ENCODE measurements at regions not wholly inside any gene's neighbourhood (a gene's known extent, or its start where the extent isn't known, plus 50 kb on each side); places are given as distances from the start of the nearest gene placed in this dataset.
"Not testable (repeated sequence)": the region's sequence is repeated elsewhere in the genome, so short reads cannot be mapped to it uniquely, and the experiment has no call there.

GRCh38 chr6:167405778-167406532, 81.1 kb downstream of the TTLL2 start:
- no peaks in the 10 kb centered on the region for H3K9me3 ChIP-seq
- no peak for TF ChIP-seq CTCF (IDR thresholded peaks at IDR 0.05)
- DNase-seq = no peak
- H3K4me3 ChIP-seq = no peak overlapping the region
- intact Hi-C loops (cut with DNase I; ENCODE audit: low total_unique reads) = no loop called here
- H3K4me1 ChIP-seq = no peaks in the 10 kb centered on the region
- H3K27me3 ChIP-seq = peaks cover 0 to 33% of the 10 kb centered on the region in 2 donors
- H3K36me3 ChIP-seq = no peaks in the 10 kb centered on the region
- H3K27ac ChIP-seq = no peak overlapping the region

- H3K9me3 ChIP-seq; H3K36me3 ChIP-seq; H3K4me3 ChIP-seq; H3K27ac ChIP-seq; H3K4me1 ChIP-seq; intact Hi-C loops (cut with DNase I; ENCODE audit: low total_unique reads); DNase-seq: not testable (repeated sequence)
- peaks cover 0 to 31% of the 10 kb centered on the region in 2 donors for H3K27me3 ChIP-seq
Measured at GRCh38 chr6:167406533-167407238, 81.8 kb downstream of the TTLL2 start.

GRCh38 chr6:167407239-167408064, 82.6 kb downstream of the TTLL2 start:
- Histone ChIP-seq H3K9me3 (no peaks in the 10 kb centered on the region), H3K27me3 (peaks cover 0 to 26% of the 10 kb centered on the region in 2 donors), H3K27ac (no peak overlapping the region), H3K4me1 (no peaks in the 10 kb centered on the region), H3K4me3 (no peak overlapping the region), H3K36me3 (no peaks in the 10 kb centered on the region)
- intact Hi-C loops (cut with DNase I; ENCODE audit: low total_unique reads) = no loop called here
- no peak for DNase-seq
- no peak for TF ChIP-seq CTCF (IDR thresholded peaks at IDR 0.05)

GRCh38 chr6:167408235-167408869, 83.5 kb downstream of the TTLL2 start:
- Histone ChIP-seq H3K27me3 (peaks cover 0 to 26% of the 10 kb centered on the region in 2 donors), H3K9me3 (no peaks in the 10 kb centered on the region), H3K4me1 (no peaks in the 10 kb centered on the region), H3K36me3 (no peaks in the 10 kb centered on the region), H3K4me3 (no peak overlapping the region), H3K27ac (no peak overlapping the region)
- no peak for TF ChIP-seq CTCF (IDR thresholded peaks at IDR 0.05)
- DNase-seq = no peak
- intact Hi-C loops (cut with DNase I; ENCODE audit: low total_unique reads) = no loop called here

GRCh38 chr6:167409079-167409478, 84.2 kb downstream of the TTLL2 start:
- Histone ChIP-seq H3K27ac (no peak overlapping the region), H3K27me3 (peaks cover 0 to 26% of the 10 kb centered on the region in 2 donors), H3K4me3 (no peak overlapping the region), H3K36me3 (no peaks in the 10 kb centered on the region), H3K9me3 (no peaks in the 10 kb centered on the region), H3K4me1 (no peaks in the 10 kb centered on the region)
- DNase-seq = no peak
- TF ChIP-seq CTCF (IDR thresholded peaks at IDR 0.05) = no peak
- intact Hi-C loops (cut with DNase I; ENCODE audit: low total_unique reads) = no loop called here
